Activated T-helper 1 cell treated with anti-CD3 and anti-CD28 coated beads, Interleukin-2, amount 50 U/mL, for 16 hours (primary cell): ENCODE measurements at regions not wholly inside any gene's neighbourhood (a gene's known extent, or its start where the extent isn't known, plus 50 kb on each side); places are given as distances from the start of the nearest gene placed in this dataset.
"Not testable (repeated sequence)": the region's sequence is repeated elsewhere in the genome, so short reads cannot be mapped to it uniquely, and the experiment has no call there.

Experiments
- DNase-seq, 2 donors: peaks; one replicate each; pipeline ENCODE4 v3.0.0-alpha.2; 2020; ENCODE audit warnings: low read depth in 1 of 2, low spot score in 1 of 2

DNA sequence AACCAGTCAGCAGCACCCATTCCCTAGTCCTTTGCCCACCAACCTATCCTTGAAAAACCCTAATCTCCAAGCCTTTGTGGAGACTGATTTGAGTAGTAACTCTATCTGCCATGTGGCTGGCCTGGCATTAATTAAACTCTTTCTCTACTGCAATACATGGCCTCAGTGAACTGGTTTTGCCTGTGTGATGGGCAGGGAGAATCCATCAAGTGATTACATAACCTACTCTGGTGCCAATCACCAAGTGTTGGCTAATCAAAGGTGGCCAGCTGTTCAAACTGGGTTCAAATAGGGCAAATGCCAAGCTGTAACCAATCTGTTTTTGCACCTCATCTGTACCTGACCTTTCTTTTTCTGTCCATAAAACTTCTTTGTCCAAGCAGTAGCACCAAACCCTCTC lies 139.8 kb upstream of the XPO1 start:
- DNase-seq: no peak

DNA sequence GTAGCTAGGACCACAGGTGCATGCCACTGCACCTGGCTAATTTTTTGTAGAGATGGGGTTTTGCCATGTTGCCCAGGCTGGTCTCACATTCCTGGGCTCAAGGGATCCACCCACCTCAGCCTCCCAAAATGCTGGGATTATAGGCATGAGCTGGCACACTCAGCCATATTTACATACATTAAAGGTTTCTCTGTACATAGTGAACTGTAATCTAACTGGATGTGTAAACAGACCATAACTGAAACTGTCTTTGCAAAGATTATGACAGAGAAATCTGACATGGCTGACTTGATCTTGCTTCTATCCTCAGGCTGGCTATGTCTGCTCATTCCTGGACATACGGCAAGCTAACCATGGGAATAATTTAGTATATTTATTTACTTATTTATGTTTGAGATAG lies 139.2 kb upstream of the XPO1 start:
- no peak for DNase-seq

DNA sequence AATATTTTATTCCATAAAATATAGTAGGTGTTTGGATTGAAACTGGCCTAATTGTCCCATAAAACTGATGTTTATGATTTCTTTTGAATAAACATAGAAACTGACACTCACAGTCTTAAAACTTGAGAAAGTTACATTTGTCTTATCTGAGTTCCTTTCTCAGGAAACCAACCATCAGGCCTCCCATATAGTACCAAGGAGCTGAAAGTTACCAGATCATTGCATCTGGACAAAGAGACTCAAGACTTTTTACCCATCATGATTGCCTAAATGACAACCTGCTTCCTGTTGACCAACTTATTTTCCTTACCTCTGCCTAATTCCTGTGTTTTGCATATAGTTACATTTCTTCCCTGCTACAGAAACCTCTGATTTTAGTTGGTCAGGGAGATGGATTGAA lies 137.0 kb upstream of the XPO1 start:
- no peak for DNase-seq

DNA sequence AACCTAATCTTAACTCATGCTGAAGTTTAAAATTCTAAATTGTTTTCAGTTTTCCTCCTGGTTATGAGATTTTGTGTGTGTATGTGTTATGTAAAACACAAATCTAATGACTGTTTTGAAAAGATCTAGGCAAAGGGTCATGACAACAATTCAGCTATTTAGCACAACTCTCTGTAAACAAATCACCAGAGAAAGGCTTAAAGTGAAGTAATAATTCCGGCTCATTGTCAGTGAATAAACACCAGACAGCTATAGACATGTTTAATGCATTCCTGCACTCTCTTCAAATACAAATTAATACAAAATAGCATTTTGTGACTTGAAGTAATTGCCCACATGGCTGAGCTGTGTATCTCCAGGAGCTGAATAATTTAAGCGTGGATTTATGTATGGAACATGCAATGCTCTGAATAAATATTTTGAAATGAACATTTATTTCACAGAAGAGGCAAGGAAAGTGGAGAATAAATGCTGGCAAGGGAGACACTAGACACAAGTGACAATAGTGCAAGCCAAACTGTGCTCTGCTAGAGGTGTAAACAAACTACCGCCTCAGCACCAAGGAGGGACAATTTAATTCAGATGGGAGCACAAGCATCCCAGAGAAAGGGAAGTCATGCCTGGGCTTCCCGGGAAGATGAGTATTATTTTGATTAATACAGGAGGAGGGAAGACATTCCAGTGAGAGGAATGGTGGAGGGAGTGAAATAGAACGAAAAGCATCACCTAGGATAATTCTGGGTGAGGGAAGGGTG lies 133.6 kb upstream of the XPO1 start:
- no peak for DNase-seq

DNA sequence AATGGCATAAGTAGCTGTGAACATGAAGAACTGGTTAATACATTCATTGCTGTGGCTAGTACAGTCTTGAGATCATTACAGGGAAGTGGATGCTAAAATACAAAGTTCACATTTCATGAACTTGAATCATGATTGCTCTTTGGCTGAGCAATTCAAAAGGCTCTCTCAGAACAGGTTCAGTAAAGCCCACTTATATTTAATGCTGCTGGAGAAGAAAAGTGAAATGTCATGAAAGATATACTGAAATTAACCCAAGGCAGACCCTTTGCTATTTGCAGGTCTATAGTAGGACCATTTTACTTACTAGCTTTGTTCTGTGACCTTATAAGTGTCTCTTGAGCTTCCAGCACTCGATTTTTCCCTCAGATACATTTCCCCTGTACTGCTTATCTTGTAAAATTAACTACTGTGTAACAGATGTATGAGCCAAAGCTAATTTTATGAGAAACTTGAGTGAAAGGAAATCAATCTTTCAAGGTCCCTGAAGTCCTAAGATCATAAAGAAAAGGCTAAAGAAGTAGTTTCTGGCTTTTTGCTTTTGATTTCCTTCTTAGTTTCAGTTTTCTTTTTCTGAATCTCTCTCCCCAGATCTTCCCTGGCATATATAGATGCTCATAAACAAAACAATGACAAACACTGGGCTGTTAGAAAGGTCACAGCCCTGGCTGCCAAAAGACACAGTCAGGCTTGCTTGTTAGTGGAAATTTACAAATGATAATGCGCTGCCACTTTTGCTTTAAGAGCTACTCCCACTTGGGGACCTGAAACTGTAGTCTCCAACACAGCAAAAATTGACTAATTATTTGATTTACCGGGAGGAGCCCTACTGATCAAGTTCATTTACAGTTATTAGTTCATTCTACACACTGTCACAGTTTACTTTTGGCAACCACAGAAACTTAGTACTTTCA lies 132.7 kb upstream of the XPO1 start:
- no peak for DNase-seq

DNA sequence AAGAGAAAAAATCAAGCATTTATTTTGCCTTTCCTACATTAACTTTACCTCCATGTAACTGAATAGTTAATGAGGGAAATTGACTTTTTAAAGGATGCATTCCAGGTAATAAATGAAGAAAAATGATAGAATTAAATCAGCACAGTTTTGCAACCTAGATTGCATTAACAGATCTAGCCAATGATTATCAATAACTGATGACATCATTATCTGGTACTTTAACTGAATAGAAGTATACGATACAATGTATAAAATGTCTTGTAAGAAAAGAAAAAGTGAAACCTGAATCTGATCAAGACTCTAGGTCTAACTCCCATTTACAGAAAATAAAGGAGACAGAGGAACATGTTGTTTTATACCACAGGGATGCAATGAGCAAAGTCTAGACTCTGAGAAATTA lies 126.0 kb upstream of the XPO1 start:
- no peak for DNase-seq

DNA sequence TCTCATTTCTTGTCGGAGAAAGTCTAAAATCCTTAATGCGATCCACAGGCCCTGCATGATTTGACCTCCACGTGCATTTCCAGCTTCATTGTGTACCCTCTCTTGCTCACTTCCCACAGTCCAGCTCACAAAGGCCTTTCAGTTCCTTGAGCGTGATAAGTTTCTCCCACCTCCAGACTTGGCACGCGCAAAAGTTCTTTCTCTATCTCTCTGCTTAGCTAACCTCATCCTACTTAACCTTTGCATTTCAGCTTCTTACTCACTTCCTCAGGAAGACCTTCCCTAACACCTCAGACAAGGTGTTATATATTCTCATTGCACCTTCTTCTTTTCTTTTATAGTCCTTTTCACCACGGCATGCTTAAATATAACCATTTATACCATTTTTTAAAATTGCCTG lies 124.8 kb upstream of the XPO1 start:
- DNase-seq: no peak

DNA sequence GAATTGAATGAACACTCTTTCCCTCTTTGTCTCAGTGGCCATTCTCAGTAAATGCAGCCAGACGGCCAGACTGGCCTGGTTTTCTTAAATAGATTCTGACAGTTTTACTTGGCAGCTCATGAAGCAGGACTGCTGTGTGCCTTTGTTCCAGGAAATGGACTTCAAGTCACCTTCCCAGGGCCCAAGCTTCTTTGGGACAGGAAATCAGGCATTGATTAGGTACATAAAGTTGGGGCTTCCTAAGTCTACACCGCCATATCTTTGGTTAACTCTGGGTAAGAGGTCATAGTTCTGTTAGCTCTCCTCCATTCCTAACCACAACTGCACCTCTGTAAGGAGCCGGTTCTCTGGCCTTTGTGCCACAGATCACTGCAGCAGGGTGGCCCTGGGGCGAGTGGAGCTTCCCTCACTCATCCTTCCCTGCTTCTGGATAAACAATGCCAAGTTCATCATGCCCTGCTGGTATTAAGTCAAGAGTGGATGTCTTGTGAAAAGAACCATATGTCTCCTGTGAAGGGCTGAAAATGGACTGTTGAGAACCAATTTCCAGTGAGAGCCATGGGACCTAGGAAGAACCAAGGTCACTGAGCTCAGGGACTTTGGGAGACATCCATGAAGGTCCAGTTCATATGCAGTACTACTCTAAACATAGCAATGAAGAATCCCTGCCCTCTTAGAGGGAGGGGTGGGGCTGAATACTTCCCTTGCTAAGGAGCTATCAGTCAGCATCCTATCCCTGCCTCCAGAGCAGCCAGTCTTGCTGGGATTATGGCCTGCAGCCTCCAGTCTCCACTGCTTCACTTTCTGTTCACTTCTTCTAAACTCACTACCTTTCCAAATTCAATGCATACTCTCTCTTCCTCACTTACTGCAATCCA lies 122.6 kb upstream of the XPO1 start:
- no peak for DNase-seq

DNA sequence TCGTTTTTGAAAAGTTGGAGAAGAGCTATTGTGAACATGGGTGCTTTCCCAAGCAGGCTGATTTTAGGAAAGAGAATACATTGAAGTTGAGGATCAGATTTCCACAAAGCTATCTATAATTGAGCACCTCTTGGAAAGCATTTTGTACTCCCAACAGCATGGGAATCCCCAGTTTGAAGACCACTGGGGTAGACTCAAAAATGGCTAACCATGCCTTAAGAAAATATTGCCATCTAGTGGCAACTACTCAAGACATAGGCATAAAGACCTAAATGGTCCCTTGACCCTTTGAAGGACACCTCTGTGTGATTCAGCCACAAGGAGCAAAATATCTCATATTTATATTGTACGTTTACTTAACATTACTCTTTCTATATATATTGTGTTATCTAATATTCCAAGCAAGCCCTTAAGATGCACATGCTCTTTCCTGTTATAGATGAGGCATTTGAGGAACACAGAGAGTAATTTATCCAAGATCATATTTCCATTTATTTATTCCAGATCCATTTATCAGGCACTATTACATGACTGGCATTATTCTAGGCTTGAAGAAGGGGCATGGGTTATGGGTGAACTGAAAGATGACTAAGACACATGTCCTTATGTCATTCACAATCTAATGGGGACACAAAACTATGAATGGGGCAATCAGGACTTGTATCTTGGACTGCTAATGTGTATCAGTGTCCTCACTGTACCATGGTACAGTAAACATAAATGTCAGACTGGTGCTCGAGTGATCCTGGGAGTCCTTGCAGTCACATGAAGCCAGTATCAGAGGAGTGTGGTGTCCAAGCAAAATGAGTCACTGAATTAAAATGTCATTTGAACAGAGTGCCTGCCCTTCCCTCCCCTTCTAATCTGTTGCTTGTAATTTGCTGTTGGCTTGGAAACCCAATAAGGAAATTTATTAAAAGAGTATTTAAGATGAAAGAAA lies 121.0 kb upstream of the XPO1 start:
- no peak for DNase-seq

DNA sequence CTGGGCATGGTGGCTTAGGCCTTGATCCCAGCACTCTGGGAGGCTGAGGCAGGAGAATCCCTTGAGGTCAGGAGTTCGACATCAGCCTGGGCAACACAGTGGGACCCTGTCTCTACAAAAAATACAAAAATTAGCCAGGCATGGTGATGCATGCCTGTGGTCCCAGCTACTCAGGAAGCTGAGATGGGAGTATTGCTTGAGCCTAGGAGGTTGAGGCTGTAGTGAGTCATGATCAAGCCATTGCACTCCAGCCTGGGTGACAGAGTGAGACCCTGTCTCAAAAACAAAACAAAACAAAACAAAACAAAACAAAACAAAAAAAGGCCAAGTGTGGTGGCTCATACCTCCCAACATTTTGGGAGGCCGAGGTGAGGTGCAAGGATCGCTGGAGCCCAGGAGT lies 111.8 kb upstream of the XPO1 start:
- not testable (repeated sequence) for DNase-seq

DNA sequence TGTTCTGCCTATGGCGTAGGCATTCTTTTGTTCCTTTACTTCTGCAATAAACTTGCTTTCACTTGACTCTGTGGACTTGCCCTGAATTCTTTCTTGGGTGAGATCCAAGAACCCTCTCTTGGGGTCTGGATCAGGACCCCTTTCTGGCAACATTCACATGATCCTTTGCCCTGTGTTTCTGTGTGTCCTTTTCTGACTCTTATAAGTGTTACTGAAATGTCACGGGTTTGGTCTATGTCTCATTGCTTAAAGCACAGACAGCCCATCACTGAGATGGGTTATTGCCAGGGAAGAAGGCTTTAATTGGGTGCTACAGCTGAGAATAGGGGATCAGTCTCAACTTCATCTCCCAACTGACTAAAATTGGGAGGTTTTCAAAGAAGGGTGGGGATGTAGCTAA lies 110.9 kb upstream of the XPO1 start:
- no peak for DNase-seq

DNA sequence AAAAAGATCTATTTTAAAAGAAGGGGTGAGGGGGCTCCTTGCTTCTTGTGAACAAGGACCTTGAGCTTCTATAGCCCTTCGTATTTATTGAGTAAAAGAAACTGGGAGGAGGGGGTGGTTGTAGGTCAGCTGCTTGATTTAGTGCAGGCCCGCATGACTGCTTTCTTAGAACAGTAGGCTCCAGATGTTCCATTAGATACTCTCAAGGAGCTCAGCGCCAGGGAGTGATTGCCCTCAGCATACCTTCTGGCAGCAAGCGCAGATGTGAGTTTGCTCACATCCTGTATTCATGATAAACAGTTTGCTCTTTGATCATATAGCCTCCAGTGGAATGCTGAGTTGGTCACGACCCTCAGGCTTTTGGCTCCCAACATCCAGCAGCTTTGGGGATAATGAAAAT lies 108.9 kb upstream of the XPO1 start:
- no peak for DNase-seq

DNA sequence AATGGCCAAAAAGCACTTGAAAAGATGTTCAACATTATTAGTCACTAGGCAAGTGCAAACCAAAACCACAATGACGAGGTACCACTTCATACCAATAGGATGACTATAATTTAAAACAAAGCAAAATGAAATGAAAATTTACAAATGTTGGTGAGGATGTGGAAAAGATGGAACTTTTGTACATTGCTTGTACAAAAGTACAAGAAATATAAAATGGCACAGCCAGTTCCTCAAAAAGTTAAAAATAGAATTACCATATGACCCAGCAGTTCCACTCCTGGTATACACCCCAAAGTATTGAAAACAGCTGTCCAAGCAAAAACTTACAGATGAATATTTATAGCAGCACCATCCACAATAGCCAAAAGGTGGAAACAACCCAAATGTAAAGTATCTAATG lies 107.8 kb upstream of the XPO1 start:
- no peak for DNase-seq

DNA sequence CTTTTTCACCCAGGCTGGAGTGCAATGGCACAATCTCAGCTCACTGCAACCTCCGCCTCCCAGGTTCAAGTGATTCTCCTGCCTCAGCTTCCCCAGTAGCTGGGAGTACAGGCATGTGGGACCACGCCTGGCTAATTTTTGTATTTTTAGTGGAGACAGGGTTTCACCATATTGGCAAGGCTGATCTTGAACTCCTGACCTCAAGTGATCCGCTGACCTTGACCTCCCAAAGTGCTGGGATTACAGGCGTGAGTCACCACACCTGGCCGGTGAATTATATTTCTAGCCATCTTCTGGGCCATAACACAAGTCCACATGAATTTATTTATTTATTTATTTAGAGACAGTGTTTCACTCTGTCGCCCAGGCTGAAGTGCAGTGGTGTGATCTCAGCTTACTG lies 105.0 kb upstream of the XPO1 start:
- not testable (repeated sequence) for DNase-seq

DNA sequence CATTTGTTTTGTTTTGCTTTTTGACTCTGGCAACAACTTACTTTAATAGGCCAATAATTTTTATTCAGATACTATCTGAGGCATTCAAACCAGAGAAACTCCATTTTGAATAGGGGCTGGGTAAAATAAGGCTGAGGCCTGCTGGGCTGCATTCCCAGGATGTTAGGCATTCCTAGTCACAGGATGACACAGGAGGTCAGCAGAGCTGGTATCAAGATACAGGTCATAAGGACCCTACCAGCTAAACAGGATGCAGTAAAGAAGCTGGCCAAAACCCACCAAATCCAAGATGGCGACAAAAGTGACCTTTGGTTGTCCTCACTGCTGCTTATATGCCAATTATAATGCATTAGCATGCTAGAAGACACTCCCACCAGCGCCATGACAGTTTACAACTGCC lies 102.2 kb upstream of the XPO1 start:
- no peak for DNase-seq

DNA sequence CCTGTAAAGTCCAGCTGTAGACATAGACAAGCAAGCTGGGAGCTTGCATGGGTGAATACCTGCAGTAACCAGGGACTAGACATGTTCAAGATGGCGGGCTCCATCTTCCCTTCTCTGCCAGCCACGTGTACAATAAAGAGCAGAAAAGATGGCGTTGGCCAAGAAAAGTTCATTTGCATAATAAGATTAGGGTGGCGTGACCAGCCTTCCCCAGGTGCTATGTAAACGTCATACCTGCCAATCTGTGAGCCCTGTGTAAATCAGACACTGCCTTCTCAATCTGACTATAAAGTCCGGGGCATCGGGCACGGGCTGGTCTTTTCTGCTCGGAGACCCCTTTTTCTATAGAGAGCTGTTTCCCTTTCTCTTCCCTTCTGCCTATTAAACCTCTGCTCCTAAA lies 101.6 kb upstream of the XPO1 start:
- DNase-seq: no peak

DNA sequence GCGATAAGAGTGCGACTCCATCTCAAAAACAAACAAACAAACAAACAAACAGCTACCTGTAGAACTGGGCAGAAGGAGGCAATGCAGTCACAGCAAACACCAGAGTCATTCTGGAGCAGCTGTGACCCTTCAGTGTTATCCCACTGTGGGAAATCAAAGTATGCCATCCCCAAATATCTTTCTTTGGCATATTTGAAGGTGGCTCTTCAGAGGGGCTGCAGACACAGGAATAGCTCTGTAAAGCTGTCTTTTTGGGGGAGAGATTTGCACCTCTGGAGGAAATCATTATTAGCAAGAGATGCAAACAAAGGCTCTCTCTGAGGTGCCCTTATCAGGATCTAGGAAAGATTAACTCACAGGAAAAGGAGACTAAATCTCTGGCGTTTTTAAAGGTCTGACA lies 98.5 kb upstream of the XPO1 start:
- no peak for DNase-seq

DNA sequence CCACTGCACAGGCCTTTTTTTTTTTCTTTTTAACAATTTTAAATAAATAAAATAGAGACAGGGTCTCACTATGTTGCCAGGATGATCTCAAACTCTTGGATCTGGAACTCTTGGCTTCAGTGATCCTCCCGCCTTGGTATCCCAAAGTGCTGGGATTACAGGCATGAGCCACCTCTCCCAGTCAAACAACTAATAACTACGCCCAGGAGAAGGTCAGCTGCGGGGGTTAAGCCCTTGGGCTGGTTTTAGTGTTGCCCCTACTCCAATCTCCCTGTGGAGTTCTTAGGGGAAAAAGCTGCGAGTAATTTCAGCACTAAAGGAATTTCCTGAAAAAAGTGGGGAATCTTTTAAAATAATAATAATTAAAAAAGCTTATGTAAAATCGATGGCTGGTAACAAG lies 96.4 kb upstream of the XPO1 start:
- DNase-seq: no peak

DNA sequence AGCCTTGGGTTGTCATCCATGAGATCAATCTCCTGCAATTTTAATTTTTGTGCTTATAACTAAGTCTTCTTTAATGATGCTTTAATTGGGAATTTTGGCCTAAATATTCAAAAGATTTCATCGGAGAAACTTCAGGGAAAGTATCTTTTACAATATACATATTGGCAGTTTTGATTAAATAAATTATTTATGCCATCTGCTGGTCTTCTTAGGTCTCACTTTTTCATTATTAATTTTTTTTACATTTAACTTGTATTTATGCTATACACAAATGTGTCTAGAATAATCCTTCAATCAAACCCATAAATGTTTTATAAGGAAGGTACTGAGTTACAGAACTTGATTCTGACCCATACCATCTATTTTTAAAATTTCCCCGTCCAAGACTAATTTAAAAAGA lies 95.1 kb upstream of the XPO1 start:
- DNase-seq: no peak
